ENCODE measurements at regions not wholly inside any gene's neighbourhood (a gene's known extent, or its start where the extent isn't known, plus 50 kb on each side); places are given as distances from the start of the nearest gene placed in this dataset.

DNA sequence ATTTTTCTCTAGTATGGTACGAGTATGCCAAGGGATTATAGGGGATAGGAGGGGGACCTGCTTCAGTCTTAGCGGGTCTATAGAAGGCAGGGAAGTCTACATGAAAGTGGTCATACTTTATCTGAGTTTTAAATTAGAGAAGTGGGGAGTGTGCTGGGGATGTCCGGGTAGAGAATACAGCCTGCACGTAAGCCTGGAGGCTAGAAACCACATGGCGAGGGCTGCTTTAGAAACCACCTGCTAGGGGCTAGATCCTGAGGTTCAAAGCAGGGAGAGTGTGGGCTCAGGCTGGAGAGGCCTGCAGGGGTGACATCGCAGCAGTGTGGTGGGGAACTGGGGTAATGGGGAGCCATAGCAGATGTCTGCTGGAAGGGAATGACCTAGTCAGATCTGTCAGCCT, 85.2 kb downstream of the VEGFA start (continued):
- TF ChIP-seq EWSR1 (IDR thresholded peaks at IDR 0.05; ENCODE audit: borderline replicate concordance, low read depth, partially characterized antibody) (no peak), MEF2A (IDR thresholded peaks at IDR 0.05; ENCODE audit: control insufficient read depth, low read depth, low read length) (no peak), SRSF3 (IDR thresholded peaks at IDR 0.05; ENCODE audit: insufficient read depth, low read length) (no peak), ZNF12 (CRISPR knock-in tag; IDR thresholded peaks at IDR 0.05) (no peak), SIN3A (IDR thresholded peaks at IDR 0.05; ENCODE audit: borderline replicate concordance in 2 of 2, control insufficient read depth in 1 of 2, low read depth in 2 of 2, low read length in 2 of 2) (no peak), KLF6 (CRISPR knock-in tag; IDR thresholded peaks at IDR 0.05; ENCODE audit: borderline replicate concordance) (no peak), BACH1 (tag; IDR thresholded peaks at IDR 0.05) (no peak)
- TF ChIP-seq, protein P1, sequence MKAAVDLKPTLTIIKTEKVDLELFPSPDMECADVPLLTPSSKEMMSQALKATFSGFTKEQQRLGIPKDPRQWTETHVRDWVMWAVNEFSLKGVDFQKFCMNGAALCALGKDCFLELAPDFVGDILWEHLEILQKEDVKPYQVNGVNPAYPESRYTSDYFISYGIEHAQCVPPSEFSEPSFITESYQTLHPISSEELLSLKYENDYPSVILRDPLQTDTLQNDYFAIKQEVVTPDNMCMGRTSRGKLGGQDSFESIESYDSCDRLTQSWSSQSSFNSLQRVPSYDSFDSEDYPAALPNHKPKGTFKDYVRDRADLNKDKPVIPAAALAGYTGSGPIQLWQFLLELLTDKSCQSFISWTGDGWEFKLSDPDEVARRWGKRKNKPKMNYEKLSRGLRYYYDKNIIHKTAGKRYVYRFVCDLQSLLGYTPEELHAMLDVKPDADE (conservative IDR thresholded peaks at IDR 0.05; ENCODE audit: control insufficient read depth, low read depth, low read length) = no peak
- TF ChIP-seq, protein P2, sequence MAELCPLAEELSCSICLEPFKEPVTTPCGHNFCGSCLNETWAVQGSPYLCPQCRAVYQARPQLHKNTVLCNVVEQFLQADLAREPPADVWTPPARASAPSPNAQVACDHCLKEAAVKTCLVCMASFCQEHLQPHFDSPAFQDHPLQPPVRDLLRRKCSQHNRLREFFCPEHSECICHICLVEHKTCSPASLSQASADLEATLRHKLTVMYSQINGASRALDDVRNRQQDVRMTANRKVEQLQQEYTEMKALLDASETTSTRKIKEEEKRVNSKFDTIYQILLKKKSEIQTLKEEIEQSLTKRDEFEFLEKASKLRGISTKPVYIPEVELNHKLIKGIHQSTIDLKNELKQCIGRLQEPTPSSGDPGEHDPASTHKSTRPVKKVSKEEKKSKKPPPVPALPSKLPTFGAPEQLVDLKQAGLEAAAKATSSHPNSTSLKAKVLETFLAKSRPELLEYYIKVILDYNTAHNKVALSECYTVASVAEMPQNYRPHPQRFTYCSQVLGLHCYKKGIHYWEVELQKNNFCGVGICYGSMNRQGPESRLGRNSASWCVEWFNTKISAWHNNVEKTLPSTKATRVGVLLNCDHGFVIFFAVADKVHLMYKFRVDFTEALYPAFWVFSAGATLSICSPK (IDR thresholded peaks at IDR 0.05; ENCODE audit: borderline replicate concordance) = no peak

All from K562 (cell line).